Erythroblast (primary cell): ENCODE measurements at regions not wholly inside any gene's neighbourhood (a gene's known extent, or its start where the extent isn't known, plus 50 kb on each side); places are given as distances from the start of the nearest gene placed in this dataset.

ENCODE experiments used
- GATA1 ChIP-seq: IDR thresholded peaks from 2 replicates; pipeline ENCODE4 v1.6.1; 2011; ENCODE audit warnings: low read depth, mild to moderate bottlenecking, control low read depth, low read length, moderate library complexity
- POLR2A ChIP-seq: IDR thresholded peaks from 2 replicates; pipeline ENCODE4 v1.6.1; 2011; ENCODE audit warnings: mild to moderate bottlenecking, low read length

DNA sequence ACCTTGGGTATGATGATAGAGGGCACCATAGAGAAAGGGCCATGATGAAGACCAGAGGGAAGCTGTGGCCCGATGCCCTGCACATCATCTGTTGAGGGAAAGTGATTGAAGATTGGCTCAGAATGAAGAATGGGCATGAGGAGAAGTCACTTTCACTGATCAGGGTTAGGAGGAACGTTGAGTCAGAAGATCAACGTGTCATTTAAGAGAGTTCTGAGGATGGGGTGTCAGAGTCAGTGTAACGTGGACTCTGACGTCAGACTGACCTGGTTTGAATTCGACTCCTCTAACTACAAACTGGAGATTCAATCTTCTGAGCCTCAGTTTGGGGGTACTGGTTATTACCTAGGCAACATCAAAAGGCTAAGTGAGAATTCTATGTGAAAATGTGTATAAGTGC, 352.6 kb downstream of the DDX10 start:
- TF ChIP-seq POLR2A = no peak
- TF ChIP-seq GATA1 = no peak
